ENCODE measurements at regions not wholly inside any gene's neighbourhood (a gene's known extent, or its start where the extent isn't known, plus 50 kb on each side); places are given as distances from the start of the nearest gene placed in this dataset.

DNA sequence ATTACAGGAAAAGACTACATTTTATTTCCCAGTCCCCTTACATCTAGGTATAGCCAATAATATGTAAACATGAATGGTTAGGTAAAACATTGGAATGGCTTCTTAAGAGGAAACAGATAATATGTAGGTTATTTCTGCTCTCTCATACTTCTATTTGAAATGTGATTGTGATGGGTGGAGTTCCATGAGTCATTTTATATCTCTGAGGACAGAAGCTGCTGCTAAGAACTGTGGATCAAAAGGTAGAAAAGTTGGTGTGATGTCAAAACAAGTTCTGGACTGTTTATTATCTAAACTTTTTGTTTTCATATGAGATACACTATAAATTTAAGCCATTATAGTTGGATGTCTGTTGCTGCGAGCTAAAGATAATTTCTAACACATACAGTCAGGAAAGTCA, 799.4 kb upstream of the TENM4 start:
- no peaks in the 10 kb centered on the region for H3K36me3 ChIP-seq (ENCODE audit: insufficient read depth, low read length)
- no peaks in the 10 kb centered on the region for H4K20me1 ChIP-seq (ENCODE audit: insufficient read depth, low read length)
- no peak overlapping the region for H2AFZ ChIP-seq (ENCODE audit: low read length)
- H3F3A ChIP-seq (ENCODE audit: insufficient read depth, low read length): no peaks in the 10 kb centered on the region
- H3K4me3 ChIP-seq (ENCODE audit: low read depth, low read length, poor library complexity, severe bottlenecking): no peak overlapping the region
- H3K4me1 ChIP-seq (ENCODE audit: insufficient read depth, low read length, severe bottlenecking): no peaks in the 10 kb centered on the region
- no peaks in the 10 kb centered on the region for H3K27me3 ChIP-seq (ENCODE audit: insufficient read depth, low read length)
- H3K4me2 ChIP-seq (ENCODE audit: low read length): no peak overlapping the region
- no peak for TF ChIP-seq EZH2 (IDR thresholded peaks at IDR 0.05; ENCODE audit: borderline replicate concordance, low read length)
- H3K27ac ChIP-seq (ENCODE audit: low read depth, low read length, poor library complexity, severe bottlenecking): no peak overlapping the region
- H3K79me2 ChIP-seq (ENCODE audit: insufficient read depth, low read length): no peaks in the 10 kb centered on the region
- H3K9me2 ChIP-seq (ENCODE audit: low read depth, low read length): no peaks in the 10 kb centered on the region
- no peak overlapping the region for H3K9ac ChIP-seq (ENCODE audit: low read length)
- H3K9me3 ChIP-seq (ENCODE audit: low read length): no peaks in the 10 kb centered on the region

DNA sequence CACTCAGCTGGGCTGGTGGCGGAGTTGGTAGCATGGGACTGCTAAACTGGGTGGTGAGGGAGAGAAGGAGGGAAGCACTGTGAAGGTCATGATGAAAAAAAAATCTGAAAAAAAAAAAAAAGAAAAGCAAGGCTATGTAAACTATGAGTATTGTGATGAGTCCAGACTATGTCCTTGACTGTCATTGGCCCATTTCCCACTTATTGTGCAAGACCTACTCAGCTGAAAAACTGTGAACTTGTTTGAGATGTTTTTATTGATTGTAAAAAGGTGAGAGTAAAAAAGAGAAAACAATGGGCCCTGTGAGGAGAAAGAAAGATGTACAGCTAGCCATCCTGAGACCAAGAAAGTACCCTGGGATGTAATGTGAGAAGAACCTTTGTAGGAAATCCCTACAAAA, 798.4 kb upstream of the TENM4 start:
- H3K9me3 ChIP-seq (ENCODE audit: low read length): no peaks in the 10 kb centered on the region
- no peaks in the 10 kb centered on the region for H3K36me3 ChIP-seq (ENCODE audit: insufficient read depth, low read length)
- H2AFZ ChIP-seq (ENCODE audit: low read length): no peak overlapping the region
- H3K4me3 ChIP-seq (ENCODE audit: low read depth, low read length, poor library complexity, severe bottlenecking): no peak overlapping the region
- TF ChIP-seq EZH2 (IDR thresholded peaks at IDR 0.05; ENCODE audit: borderline replicate concordance, low read length): no peak
- TF ChIP-seq, protein P1, sequence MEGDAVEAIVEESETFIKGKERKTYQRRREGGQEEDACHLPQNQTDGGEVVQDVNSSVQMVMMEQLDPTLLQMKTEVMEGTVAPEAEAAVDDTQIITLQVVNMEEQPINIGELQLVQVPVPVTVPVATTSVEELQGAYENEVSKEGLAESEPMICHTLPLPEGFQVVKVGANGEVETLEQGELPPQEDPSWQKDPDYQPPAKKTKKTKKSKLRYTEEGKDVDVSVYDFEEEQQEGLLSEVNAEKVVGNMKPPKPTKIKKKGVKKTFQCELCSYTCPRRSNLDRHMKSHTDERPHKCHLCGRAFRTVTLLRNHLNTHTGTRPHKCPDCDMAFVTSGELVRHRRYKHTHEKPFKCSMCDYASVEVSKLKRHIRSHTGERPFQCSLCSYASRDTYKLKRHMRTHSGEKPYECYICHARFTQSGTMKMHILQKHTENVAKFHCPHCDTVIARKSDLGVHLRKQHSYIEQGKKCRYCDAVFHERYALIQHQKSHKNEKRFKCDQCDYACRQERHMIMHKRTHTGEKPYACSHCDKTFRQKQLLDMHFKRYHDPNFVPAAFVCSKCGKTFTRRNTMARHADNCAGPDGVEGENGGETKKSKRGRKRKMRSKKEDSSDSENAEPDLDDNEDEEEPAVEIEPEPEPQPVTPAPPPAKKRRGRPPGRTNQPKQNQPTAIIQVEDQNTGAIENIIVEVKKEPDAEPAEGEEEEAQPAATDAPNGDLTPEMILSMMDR (IDR thresholded peaks at IDR 0.05; ENCODE audit: low read length): no peak
- H3F3A ChIP-seq (ENCODE audit: insufficient read depth, low read length): no peaks in the 10 kb centered on the region
- no peaks in the 10 kb centered on the region for H4K20me1 ChIP-seq (ENCODE audit: insufficient read depth, low read length)
- no peaks in the 10 kb centered on the region for H3K9me2 ChIP-seq (ENCODE audit: low read depth, low read length)
- H3K4me1 ChIP-seq (ENCODE audit: insufficient read depth, low read length, severe bottlenecking): no peaks in the 10 kb centered on the region
- no peak overlapping the region for H3K9ac ChIP-seq (ENCODE audit: low read length)
- H3K79me2 ChIP-seq (ENCODE audit: insufficient read depth, low read length): no peaks in the 10 kb centered on the region
- H3K27ac ChIP-seq (ENCODE audit: low read depth, low read length, poor library complexity, severe bottlenecking): no peak overlapping the region
- no peaks in the 10 kb centered on the region for H3K27me3 ChIP-seq (ENCODE audit: insufficient read depth, low read length)
- no peak overlapping the region for H3K4me2 ChIP-seq (ENCODE audit: low read length)

DNA sequence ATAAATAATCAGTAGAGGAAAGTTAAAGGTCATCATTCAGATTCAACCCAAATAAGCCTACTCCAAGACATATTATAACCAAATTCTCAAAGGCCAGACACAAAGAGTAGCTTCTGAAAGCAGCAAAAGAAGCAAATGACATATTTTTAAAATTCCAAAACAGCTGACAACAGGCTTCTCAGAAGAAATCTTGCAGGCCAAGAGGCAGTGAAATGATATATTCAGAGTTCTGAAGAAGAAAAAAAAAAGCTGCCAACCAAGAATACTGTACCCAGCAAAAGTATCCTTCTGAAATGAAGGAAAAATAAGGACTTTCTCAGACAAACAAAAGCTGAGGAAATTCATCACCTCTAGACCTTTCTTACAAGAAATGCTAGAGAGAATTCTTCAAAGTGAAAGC, 787.1 kb upstream of the TENM4 start:
- no peak overlapping the region for H3K9ac ChIP-seq (ENCODE audit: low read length)
- no peaks in the 10 kb centered on the region for H3K79me2 ChIP-seq (ENCODE audit: insufficient read depth, low read length)

DNA sequence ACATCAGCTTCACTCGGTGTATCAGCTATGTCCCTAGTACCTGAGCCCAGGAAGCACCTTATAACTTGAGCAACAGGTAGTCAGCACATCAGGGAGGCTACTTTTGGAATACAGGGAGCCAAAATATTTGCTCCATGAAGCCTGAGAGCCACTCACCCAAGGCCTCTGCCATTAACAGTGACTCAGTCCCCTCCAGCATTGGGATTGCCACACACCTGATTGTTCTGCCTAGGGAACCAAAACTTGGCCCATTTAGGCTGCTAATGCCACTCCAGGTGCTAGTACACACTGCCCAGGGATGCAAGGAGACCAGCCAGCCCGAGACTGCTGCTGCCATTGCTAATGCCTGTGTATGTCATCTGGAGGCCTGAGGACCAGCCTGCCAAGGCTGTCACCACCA, 773.6 kb upstream of the TENM4 start:
- no peak for TF ChIP-seq EZH2 (IDR thresholded peaks at IDR 0.05; ENCODE audit: borderline replicate concordance, low read length)
- TF ChIP-seq, protein P1 (IDR thresholded peaks at IDR 0.05; ENCODE audit: low read length): no peak
- H3K9ac ChIP-seq (ENCODE audit: low read length): no peak overlapping the region
- no peak overlapping the region for H2AFZ ChIP-seq (ENCODE audit: low read length)
- no peaks in the 10 kb centered on the region for H3K9me2 ChIP-seq (ENCODE audit: low read depth, low read length)
- no peaks in the 10 kb centered on the region for H3K4me1 ChIP-seq (ENCODE audit: insufficient read depth, low read length, severe bottlenecking)
- H3F3A ChIP-seq (ENCODE audit: insufficient read depth, low read length): no peaks in the 10 kb centered on the region
- H3K79me2 ChIP-seq (ENCODE audit: insufficient read depth, low read length): no peaks in the 10 kb centered on the region
- H3K27ac ChIP-seq (ENCODE audit: low read depth, low read length, poor library complexity, severe bottlenecking): no peak overlapping the region
- no peak overlapping the region for H3K4me3 ChIP-seq (ENCODE audit: low read depth, low read length, poor library complexity, severe bottlenecking)
- H3K27me3 ChIP-seq (ENCODE audit: insufficient read depth, low read length): no peaks in the 10 kb centered on the region
- H3K36me3 ChIP-seq (ENCODE audit: insufficient read depth, low read length): no peaks in the 10 kb centered on the region
- H3K9me3 ChIP-seq (ENCODE audit: low read length): no peaks in the 10 kb centered on the region
- H4K20me1 ChIP-seq (ENCODE audit: insufficient read depth, low read length): no peaks in the 10 kb centered on the region
- H3K4me2 ChIP-seq (ENCODE audit: low read length): no peak overlapping the region

More for the DNA sequence above, 787.1 kb upstream of the TENM4 start:
- no peaks in the 10 kb centered on the region for H4K20me1 ChIP-seq (ENCODE audit: insufficient read depth, low read length)
- H2AFZ ChIP-seq (ENCODE audit: low read length): no peak overlapping the region
- H3K4me3 ChIP-seq (ENCODE audit: low read depth, low read length, poor library complexity, severe bottlenecking): no peak overlapping the region
- TF ChIP-seq EZH2 (IDR thresholded peaks at IDR 0.05; ENCODE audit: borderline replicate concordance, low read length): no peak
- TF ChIP-seq, protein P1 (IDR thresholded peaks at IDR 0.05; ENCODE audit: low read length): no peak
- H3K27me3 ChIP-seq (ENCODE audit: insufficient read depth, low read length): no peaks in the 10 kb centered on the region
- no peaks in the 10 kb centered on the region for H3K4me1 ChIP-seq (ENCODE audit: insufficient read depth, low read length, severe bottlenecking)
- H3F3A ChIP-seq (ENCODE audit: insufficient read depth, low read length): no peaks in the 10 kb centered on the region
- no peak overlapping the region for H3K27ac ChIP-seq (ENCODE audit: low read depth, low read length, poor library complexity, severe bottlenecking)
- H3K36me3 ChIP-seq (ENCODE audit: insufficient read depth, low read length): no peaks in the 10 kb centered on the region
- H3K9me3 ChIP-seq (ENCODE audit: low read length): no peaks in the 10 kb centered on the region
- H3K4me2 ChIP-seq (ENCODE audit: low read length): no peak overlapping the region
- no peaks in the 10 kb centered on the region for H3K9me2 ChIP-seq (ENCODE audit: low read depth, low read length)

Measured in OCI-LY1 (cell line).